Small intestine (tissue), 7 donors: ENCODE measurements at regions not wholly inside any gene's neighbourhood (a gene's known extent, or its start where the extent isn't known, plus 50 kb on each side); places are given as distances from the start of the nearest gene placed in this dataset.

Experiments used
- DNase-seq, 2 donors: peaks; one replicate each; pipeline versions ENCODE4 v3.0.0 to v3.0.0-alpha.2; 2013
- FAIRE-seq: peaks from 2 replicates; lab custom pipeline; 2012; peaks lifted over from hg19 to GRCh38; lab: Jason Lieb, UNC
- H3K27ac ChIP-seq, 3 donors: one replicate each; pipeline ENCODE4 v1.5.1; 2013; ENCODE audit warnings: low read length in 2 of 3, mild to moderate bottlenecking in 2 of 3, control low read depth in 1 of 3, inconsistent platforms in 1 of 3, low read depth in 1 of 3, moderate library complexity in 1 of 3
- H3K27me3 ChIP-seq, 3 donors: one replicate each; pipeline ENCODE4 v1.6.1; 2013; ENCODE audit warnings: low read length in 3 of 3, inconsistent platforms in 1 of 3; ENCODE audit not compliant: control insufficient read depth in 3 of 3, insufficient read depth in 3 of 3
- H3K36me3 ChIP-seq, 3 donors: one replicate each; pipeline ENCODE4 v1.6.1; 2013; ENCODE audit warnings: low read length in 3 of 3, inconsistent platforms in 1 of 3, low read depth in 1 of 3, mild to moderate bottlenecking in 1 of 3, moderate library complexity in 1 of 3; ENCODE audit not compliant: control insufficient read depth in 3 of 3, insufficient read depth in 2 of 3
- H3K4me1 ChIP-seq, 3 donors: one replicate each; pipeline ENCODE4 v1.6.1; 2013; ENCODE audit warnings: low read length in 2 of 3, inconsistent platforms in 1 of 3, low read depth in 1 of 3, mild to moderate bottlenecking in 1 of 3, moderate library complexity in 1 of 3; ENCODE audit not compliant: control insufficient read depth in 3 of 3, insufficient read depth in 2 of 3
- H3K4me3 ChIP-seq, 3 donors: one replicate each; pipeline ENCODE4 v1.5.1; 2013; ENCODE audit warnings: low read length in 3 of 3, control low read depth in 1 of 3, inconsistent platforms in 1 of 3, low read depth in 1 of 3, mild to moderate bottlenecking in 1 of 3, moderate library complexity in 1 of 3
- H3K9me3 ChIP-seq, 2 donors: one replicate each; pipeline ENCODE4 v1.6.1; 2013; ENCODE audit warnings: low read depth in 1 of 2, low read length in 1 of 2; ENCODE audit not compliant: control insufficient read depth in 2 of 2, insufficient read depth in 1 of 2
- whole genome bisulfite sequencing, 3 donors: extraction: QIAGEN DNeasy Blood & Tissue Kit; methylation state at CpG; one replicate each; pipeline ENCODE4 v1.1.7; 2013; 5-methylcytosine and 5-hydroxymethylcytosine counted together
- donor health status: healthy with polysubstance abuse.
- donor health status: control.
- donor health status: control.
- donor health status: Bipolar disorder and iron deficiency.
- donor health status: healthy.

DNA sequence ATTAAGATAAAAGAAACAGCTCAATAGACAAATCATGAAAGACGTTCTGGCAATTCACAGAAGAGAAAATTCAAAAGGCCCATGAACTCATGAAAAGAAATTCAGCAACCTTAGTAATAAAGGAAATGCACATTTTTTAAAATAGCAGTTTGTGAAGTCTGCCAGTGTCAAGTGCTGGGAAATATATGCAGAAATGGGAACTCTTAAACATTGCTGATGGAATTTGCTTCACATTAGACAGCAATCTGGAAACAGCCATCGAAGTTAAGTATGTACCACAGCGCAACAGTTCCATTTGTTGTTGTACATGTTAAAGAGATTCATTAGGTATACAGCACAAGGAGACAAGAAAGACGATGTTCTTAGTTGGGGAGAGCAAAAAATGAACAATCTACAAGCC is 319.4 kb upstream of the SALL1 start:
- H3K4me1 ChIP-seq, result no peaks in the 10 kb centered on the region
- no peaks in the 10 kb centered on the region for H3K36me3 ChIP-seq
- FAIRE-seq (no peak), DNase-seq (no peak)
- H3K4me3 ChIP-seq, result no peak overlapping the region
- no peaks in the 10 kb centered on the region for H3K27me3 ChIP-seq
- H3K9me3 ChIP-seq, result no peaks in the 10 kb centered on the region
- WGBS, 3 donors, result 65 to 69% (median 65%) methylated on average over 4 of the region's 4 CpGs
- H3K27ac ChIP-seq, result no peak overlapping the region

DNA sequence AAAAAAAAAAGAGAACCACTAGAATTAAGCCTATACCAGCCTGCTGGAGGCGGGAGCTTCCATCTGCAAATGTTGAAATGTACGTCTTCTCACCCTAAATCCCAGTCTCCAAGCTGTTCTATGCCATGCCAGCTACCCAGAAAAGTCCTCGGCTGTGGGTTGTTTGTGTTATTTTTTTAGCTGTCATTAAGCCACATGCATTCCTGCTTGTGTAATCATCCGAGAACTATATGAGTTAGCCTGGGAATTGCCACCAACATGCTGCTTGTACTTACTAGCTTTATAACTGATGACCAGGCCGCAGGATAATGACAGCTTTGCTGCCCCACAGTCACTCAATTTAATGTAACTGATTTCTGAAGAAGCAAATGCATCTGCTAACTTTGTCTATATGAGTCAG is 313.9 kb upstream of the SALL1 start:
- Histone ChIP-seq H3K27me3 (no peaks in the 10 kb centered on the region), H3K36me3 (no peaks in the 10 kb centered on the region), H3K4me1 (no peaks in the 10 kb centered on the region), H3K27ac (no peak overlapping the region), H3K4me3 (no peak overlapping the region), H3K9me3 (no peaks in the 10 kb centered on the region)
- FAIRE-seq (no peak), DNase-seq (no peak)
- WGBS, 3 donors, result 73 to 82% (median 79%) methylated on average over 5 of the region's 5 CpGs

DNA sequence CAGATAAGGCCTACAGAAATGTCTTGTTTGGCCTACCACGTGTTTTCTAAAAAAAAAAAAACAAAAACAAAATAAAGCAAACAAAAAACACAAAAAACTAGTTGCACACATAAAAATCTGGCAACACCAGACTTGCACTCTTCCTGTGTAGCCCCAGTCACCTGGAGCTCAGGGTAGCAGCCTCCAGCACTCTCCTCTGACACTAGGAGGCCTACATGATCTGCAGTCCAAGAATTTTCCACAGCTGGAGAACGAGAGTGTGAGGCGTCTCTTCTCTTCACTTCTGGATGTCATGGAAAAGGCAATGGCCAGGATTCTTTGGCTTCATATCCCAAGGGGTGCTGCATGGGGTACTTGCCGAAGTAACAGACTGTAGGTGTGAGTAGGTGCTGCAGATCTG is 310.2 kb upstream of the SALL1 start:
- no peak overlapping the region for H3K27ac ChIP-seq
- no peaks in the 10 kb centered on the region for H3K27me3 ChIP-seq
- no peaks in the 10 kb centered on the region for H3K9me3 ChIP-seq
- 63 to 69% (median 65%) methylated on average over 4 of the region's 4 CpGs for WGBS, 3 donors
- no peaks in the 10 kb centered on the region for H3K36me3 ChIP-seq
- no peak for DNase-seq
- H3K4me3 ChIP-seq, result no peak overlapping the region
- FAIRE-seq, result no peak
- no peaks in the 10 kb centered on the region for H3K4me1 ChIP-seq

DNA sequence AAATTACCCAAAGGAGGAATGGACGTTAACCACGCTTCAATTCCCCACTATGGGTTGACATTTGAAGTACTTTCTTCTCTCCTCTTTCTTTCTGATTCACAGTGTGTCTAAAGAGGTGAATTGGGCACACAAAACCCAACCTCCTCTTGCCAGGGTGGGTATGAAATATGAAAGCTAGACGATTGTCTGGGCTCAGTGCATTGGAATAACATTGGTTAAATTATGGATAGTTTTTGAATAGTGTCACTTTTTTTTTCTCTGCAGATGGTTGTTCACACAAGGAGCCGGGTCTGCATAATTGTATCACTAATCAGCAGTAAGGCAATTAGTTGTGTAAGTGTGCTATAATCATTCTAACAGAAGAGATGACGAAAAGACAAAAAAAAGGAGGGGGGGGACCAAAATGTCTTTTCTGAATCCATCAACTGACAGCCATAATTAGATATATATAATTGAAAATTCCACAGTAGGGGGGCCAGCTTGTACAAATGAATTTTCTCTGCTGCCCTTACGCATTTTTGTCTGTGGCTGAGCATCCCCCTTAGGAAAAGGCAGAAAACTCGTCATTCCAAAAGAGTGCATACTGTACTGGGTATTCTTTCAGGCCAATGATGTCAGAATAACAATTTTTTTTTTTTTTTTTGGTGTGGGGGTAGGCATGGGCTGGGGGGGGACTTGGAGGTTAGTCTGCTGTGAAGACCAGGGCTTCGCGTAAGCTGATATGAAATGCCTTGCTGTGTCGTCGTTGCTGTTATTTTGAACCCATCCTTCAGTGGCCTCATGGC is 307.5 kb upstream of the SALL1 start:
- no peaks in the 10 kb centered on the region for H3K36me3 ChIP-seq
- H3K4me1 ChIP-seq, result no peaks in the 10 kb centered on the region
- H3K27ac ChIP-seq, result no peak overlapping the region
- H3K4me3 ChIP-seq, result no peak overlapping the region
- WGBS, 3 donors, result 76 to 80% (median 80%) methylated on average over 11 of the region's 11 CpGs
- no peak for FAIRE-seq
- no peaks in the 10 kb centered on the region for H3K9me3 ChIP-seq
- H3K27me3 ChIP-seq, result peaks cover 0 to under 1% (median 0%) of the 10 kb centered on the region in 3 donors
- no peak for DNase-seq

DNA sequence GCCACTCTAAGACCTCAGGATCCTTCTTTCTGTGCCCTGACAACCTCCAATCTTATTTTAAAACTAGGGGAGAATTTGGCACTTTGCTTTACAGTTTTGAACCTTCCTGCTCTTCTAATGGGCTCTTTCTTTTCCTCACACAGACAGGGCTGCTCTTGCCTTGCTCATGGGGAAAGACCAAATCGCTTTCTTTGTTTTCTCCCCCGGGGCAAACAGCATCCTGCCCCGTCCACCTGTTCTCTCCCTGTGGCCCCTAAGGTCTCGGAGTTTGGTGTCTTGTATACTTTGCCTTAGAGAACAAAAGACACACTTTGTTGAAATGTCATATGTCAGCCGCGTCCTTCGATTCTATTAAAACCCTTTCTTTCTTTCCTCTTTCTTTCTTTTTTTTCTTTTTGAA is 306.7 kb upstream of the SALL1 start:
- 74 to 79% (median 77%) methylated on average over 7 of the region's 7 CpGs for WGBS, 3 donors
- H3K4me3 ChIP-seq, result no peak overlapping the region
- no peaks in the 10 kb centered on the region for H3K36me3 ChIP-seq

DNA sequence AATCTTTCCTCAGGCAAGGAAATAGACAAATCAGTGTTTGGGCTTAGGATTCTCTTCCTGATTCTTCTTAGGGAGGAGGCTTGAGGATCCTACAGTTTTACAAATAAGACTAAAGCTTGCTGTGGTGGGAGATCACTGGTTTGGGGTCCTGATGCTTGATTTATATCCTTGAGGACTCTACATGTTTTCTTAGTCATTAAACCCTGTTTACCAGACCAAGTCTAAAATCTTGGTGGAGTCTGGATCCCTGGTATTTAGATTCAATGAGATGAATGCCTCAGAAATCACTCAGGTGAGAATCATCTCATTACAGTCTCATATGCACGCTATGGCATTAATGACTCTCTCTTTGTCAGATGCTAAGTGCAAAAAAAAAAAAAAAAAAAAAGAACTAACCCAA is 304.3 kb upstream of the SALL1 start:
- H3K27ac ChIP-seq, result no peak overlapping the region
- peaks cover 0 to 2% (median 0%) of the 10 kb centered on the region in 3 donors for H3K27me3 ChIP-seq
- no peaks in the 10 kb centered on the region for H3K36me3 ChIP-seq
- no peak for DNase-seq
- FAIRE-seq, result no peak
- no peak overlapping the region for H3K4me3 ChIP-seq
- WGBS, 3 donors, result 77 to 97% (median 79%) methylated on average over 1 of the region's 1 CpG
- H3K9me3 ChIP-seq, result no peaks in the 10 kb centered on the region
- no peaks in the 10 kb centered on the region for H3K4me1 ChIP-seq

More for the DNA sequence above, 306.7 kb upstream of the SALL1 start:
- DNase-seq, result no peak
- H3K27ac ChIP-seq, result no peak overlapping the region
- peaks cover 0 to 2% (median 0%) of the 10 kb centered on the region in 3 donors for H3K27me3 ChIP-seq
- H3K9me3 ChIP-seq, result no peaks in the 10 kb centered on the region
- no peak for FAIRE-seq
- no peaks in the 10 kb centered on the region for H3K4me1 ChIP-seq

DNA sequence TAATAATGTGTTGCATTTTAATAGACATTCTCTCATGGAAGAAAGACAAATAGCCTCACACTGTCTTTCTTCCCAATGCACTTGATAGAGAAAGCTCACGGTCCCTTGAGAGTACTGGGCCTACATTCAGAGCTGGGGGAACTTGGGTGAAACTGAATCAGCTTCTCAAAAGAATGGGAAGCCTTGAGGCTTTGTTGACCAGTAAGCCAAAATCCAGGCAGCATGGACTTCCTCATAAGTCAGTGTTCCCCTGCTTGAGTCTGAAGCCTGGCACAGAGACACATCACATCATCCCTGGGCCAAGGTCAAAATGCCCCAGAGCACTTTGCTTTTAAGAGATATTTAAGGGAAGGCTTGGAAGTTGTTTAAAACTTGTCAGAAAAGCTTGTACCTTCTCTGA is 302.2 kb upstream of the SALL1 start:
- DNase-seq (no peak), FAIRE-seq (no peak)
- no peak overlapping the region for H3K4me3 ChIP-seq
- no peaks in the 10 kb centered on the region for H3K4me1 ChIP-seq
- no peaks in the 10 kb centered on the region for H3K36me3 ChIP-seq
- no peaks in the 10 kb centered on the region for H3K9me3 ChIP-seq
- H3K27me3 ChIP-seq, result peaks cover 0 to 2% (median 0%) of the 10 kb centered on the region in 3 donors
- WGBS, 3 donors, result 57 to 65% (median 61%) methylated on average over 1 of the region's 1 CpG
- no peak overlapping the region for H3K27ac ChIP-seq

DNA sequence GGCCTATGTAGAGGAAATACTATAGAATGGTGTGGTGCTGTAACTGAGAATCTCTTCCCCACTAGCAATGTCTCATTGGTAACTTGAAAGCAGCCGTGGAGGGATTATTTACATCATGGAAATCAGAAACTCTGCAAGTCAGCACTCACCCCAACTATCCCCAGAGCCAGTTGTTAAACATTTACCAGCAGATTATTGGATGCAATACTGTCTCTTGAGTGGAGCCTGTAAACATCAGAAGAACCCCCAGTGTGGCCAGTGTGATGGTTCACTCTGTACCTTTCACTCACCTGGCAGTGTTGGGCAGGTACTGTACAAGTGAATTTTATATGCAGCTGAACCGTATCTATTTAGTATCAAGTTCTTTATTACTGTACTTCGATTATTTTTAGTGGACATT is 299.8 kb upstream of the SALL1 start:
- Histone ChIP-seq H3K36me3 (no peaks in the 10 kb centered on the region), H3K27me3 (peaks cover 0 to 2% (median 0%) of the 10 kb centered on the region in 3 donors), H3K9me3 (no peaks in the 10 kb centered on the region), H3K4me1 (no peaks in the 10 kb centered on the region), H3K27ac (no peak overlapping the region), H3K4me3 (no peak overlapping the region)
- DNase-seq, result peak; percentile 21 to 25
- whole genome bisulfite sequencing, 3 donors, result 49 to 61% (median 53%) methylated on average over 3 of the region's 3 CpGs
- no peak for FAIRE-seq

DNA sequence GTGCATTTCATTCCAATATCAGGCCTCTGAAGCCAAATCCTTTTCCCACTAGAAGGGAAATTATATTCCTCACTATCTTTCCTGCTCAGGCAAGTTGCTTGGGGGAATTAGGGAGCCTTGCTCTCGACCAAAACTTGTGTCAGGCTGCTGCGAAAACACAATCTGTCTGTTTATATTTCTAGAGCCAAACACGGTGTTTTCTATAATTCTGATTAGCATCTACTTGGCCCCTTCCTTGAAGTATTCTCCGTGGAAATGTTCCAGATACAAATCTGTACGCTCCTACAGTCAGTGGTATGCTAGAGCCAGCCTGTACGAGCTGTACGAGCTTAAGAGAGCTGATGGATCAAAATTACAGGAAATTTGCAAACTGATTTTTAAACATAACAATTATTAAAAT is 299.3 kb upstream of the SALL1 start:
- WGBS, 3 donors, result 40 to 57% (median 56%) methylated on average over 7 of the region's 7 CpGs
- Histone ChIP-seq H3K4me1 (no peaks in the 10 kb centered on the region), H3K27me3 (peaks cover 0 to 2% (median 0%) of the 10 kb centered on the region in 3 donors), H3K27ac (no peak overlapping the region), H3K9me3 (no peaks in the 10 kb centered on the region), H3K36me3 (no peaks in the 10 kb centered on the region), H3K4me3 (no peak overlapping the region)
- DNase-seq (no peak), FAIRE-seq (no peak)
